Nephron progenitor cell (in vitro differentiated cells): ENCODE measurements at regions not wholly inside any gene's neighbourhood (a gene's known extent, or its start where the extent isn't known, plus 50 kb on each side); places are given as distances from the start of the nearest gene placed in this dataset.
A peak's percentile ranks its signal among the peaks of the same experiment; 100 is the strongest.

Experiments used
- DNase-seq: peaks from one replicate; pipeline ENCODE4 v3.0.0; 2021
- H3K27ac Mint-ChIP-seq: 2 replicates; pipeline ENCODE4 v1.8.0; 2021; ENCODE audit warnings: mild to moderate bottlenecking, moderate library complexity, mixed read lengths
- H3K27me3 Mint-ChIP-seq: 2 replicates; pipeline ENCODE4 v1.8.0; 2021; ENCODE audit warnings: mild to moderate bottlenecking, low read depth, mixed read lengths; ENCODE audit not compliant: poor library complexity
- H3K36me3 Mint-ChIP-seq: 2 replicates; pipeline ENCODE4 v1.8.0; 2021; ENCODE audit warnings: low read depth, mixed read lengths
- H3K4me1 Mint-ChIP-seq: 2 replicates; pipeline ENCODE4 v1.8.0; 2021; ENCODE audit warnings: mixed read lengths
- H3K4me3 Mint-ChIP-seq: 2 replicates; pipeline ENCODE4 v1.8.0; 2021; ENCODE audit warnings: mild to moderate bottlenecking, moderate library complexity, mixed read lengths
- H3K9me3 Mint-ChIP-seq: 2 replicates; pipeline ENCODE4 v1.8.0; 2021; ENCODE audit warnings: mild to moderate bottlenecking, moderate library complexity, mixed read lengths
- TF ChIP-seq, protein P1 (sequence below): fragments of 200-600 bp; sonication (generic); IDR thresholded peaks from 2 replicates; pipeline ENCODE4 v1.5.0; 2021; ENCODE audit warnings: antibody characterized with exemption

DNA sequence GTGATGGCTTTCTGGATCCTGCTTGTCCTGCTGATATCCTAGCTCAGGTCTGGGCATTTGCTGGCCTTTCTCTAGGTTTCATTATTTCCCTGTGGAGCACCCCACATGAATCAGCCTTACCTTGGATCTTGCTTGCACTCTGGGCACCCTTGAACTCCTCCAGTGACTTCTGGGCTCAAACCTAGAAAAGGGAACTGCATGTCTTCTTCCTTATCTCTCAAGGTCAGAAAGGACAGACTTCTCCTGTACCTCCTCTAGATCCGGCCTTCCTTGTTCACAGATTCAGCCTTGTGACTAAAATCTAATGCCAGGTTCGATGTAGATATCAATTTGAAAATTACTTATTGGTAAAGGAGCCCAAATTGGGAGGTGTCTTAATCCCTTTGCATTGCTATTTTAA, 267.9 kb downstream of the PARP8 start:
- TF ChIP-seq, protein P1, sequence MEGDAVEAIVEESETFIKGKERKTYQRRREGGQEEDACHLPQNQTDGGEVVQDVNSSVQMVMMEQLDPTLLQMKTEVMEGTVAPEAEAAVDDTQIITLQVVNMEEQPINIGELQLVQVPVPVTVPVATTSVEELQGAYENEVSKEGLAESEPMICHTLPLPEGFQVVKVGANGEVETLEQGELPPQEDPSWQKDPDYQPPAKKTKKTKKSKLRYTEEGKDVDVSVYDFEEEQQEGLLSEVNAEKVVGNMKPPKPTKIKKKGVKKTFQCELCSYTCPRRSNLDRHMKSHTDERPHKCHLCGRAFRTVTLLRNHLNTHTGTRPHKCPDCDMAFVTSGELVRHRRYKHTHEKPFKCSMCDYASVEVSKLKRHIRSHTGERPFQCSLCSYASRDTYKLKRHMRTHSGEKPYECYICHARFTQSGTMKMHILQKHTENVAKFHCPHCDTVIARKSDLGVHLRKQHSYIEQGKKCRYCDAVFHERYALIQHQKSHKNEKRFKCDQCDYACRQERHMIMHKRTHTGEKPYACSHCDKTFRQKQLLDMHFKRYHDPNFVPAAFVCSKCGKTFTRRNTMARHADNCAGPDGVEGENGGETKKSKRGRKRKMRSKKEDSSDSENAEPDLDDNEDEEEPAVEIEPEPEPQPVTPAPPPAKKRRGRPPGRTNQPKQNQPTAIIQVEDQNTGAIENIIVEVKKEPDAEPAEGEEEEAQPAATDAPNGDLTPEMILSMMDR = no peak
- Mint-ChIP-seq H3K4me3 (no peak overlapping the region), H3K4me1 (no peaks in the 10 kb centered on the region), H3K27me3 (peaks cover 4% of the 10 kb centered on the region), H3K36me3 (no peaks in the 10 kb centered on the region), H3K9me3 (no peaks in the 10 kb centered on the region), H3K27ac (no peak overlapping the region)
- DNase-seq = no peak

DNA sequence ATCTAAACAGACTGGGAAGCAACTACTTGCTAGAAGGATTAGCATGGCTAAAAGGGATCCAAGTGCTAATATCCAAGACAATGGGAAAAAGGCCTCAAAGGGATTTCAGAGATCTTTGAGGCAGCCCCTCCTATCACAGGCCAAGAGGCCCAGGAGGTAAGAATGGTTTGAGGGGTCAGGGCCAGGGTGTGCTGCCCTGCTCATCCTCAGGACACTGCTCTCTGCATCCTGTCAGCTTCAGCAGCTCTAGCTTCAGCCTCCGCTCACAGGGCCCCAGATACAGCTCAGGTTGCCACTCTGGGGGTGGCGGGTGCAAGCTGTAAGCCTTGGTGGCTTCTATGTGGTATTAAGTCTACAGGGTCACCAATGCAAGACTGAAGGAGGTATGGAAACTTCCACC, 278.7 kb downstream of the PARP8 start:
- H3K27ac Mint-ChIP-seq = no peak overlapping the region
- H3K9me3 Mint-ChIP-seq = peaks cover 33% of the 10 kb centered on the region
- no peaks in the 10 kb centered on the region for H3K36me3 Mint-ChIP-seq
- H3K4me3 Mint-ChIP-seq = no peak overlapping the region
- no peaks in the 10 kb centered on the region for H3K4me1 Mint-ChIP-seq
- H3K27me3 Mint-ChIP-seq = no peaks in the 10 kb centered on the region
- DNase-seq = no peak
- TF ChIP-seq, protein P1 = no peak

DNA sequence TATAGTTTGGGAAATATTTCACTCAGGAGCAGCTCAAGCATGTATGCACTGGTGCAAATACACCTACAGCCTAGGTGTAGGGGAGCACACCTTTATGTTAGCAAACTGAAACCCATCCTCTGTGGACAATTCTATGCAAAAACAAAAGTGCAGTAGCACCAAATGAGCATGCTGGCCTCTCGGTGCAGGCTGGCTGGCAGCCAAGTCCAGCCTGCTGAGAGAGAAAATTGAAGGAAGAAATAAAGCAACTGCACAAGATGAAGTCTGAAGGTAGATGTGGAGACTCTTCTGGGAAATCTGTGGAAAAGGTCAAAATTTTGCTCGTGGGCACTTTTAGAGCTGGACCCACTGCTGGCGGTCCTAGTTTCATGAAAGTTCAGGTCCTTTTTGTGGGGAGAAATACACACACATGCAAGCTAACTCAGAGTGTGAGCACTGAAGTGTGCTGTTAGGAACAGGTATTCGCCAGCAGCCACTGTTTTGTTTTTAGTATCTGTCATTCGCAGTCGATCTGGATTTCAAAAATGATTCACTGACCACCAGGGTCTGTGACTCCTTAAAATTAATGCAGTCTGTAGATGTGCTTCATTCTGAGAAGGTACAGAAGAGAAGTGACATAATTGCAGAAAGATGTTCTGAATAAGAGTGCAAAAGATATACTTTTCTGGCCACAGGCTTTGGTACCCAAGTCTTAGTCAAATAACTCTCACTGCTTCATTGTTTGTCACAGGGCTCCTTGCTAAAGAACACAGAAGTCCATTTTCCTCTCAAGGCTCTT, 281.7 kb downstream of the PARP8 start:
- H3K4me1 Mint-ChIP-seq = no peaks in the 10 kb centered on the region
- H3K36me3 Mint-ChIP-seq = no peaks in the 10 kb centered on the region
- H3K9me3 Mint-ChIP-seq = peaks cover 16% of the 10 kb centered on the region
- no peak for DNase-seq
- H3K27me3 Mint-ChIP-seq = no peaks in the 10 kb centered on the region
- TF ChIP-seq, protein P1 = no peak
- no peak overlapping the region for H3K4me3 Mint-ChIP-seq
- no peak overlapping the region for H3K27ac Mint-ChIP-seq

DNA sequence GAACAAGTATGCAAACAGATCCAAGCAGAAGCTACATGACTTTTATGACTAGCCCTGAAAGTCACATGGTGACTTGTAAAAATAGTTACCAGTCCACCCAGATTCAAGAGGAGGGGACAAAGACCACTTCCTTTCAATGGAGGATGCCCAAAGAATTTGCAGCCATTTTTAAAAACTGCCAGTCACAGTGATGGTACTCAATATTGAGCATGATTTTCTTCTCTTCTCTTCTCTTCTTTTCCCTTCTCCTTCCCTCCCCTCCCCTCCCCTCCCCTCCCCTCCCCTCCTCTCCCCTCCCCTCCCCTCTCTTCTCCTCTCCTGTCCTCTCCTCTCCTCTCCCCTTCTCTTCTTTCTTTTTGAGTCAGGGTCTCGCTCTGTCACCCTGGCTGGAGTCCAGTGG, 286.9 kb downstream of the PARP8 start:
- no peaks in the 10 kb centered on the region for H3K9me3 Mint-ChIP-seq
- no peaks in the 10 kb centered on the region for H3K36me3 Mint-ChIP-seq
- TF ChIP-seq, protein P1 = no peak
- DNase-seq = no peak
- peaks cover 1% of the 10 kb centered on the region for H3K4me1 Mint-ChIP-seq
- peaks cover 7% of the 10 kb centered on the region for H3K27me3 Mint-ChIP-seq
- H3K4me3 Mint-ChIP-seq = no peak overlapping the region
- no peak overlapping the region for H3K27ac Mint-ChIP-seq

DNA sequence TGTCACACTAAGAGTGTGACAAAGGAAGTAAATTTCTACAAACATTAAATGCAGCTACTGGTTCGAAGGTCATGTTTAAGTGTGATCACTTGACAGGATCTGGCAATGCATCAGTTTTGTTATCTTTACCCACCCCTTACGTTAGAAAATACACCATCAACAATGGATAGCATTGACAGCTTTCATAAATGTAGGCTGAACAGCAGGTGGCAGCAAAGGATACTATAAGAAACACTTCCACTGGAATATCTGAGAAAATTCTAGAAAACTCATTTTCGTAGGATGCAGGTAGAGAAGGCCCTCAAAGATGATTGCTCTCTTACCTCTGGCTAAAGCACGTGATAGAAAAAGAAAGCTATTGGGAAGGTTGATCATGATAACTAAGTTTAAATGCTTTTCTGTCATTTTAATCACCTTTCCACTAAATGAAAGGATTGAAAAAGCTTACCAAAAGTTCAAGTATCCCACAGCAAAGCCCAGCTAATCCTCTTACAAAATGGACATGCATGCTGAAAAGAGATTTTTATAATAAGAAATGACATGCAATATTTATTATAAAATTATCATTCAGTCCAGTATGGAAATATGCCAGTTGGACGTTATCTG, 292.5 kb downstream of the PARP8 start:
- peak; percentile 29 for DNase-seq
- Mint-ChIP-seq H3K27ac (no peak overlapping the region), H3K4me3 (no peak overlapping the region), H3K9me3 (no peaks in the 10 kb centered on the region), H3K4me1 (peaks cover 16% of the 10 kb centered on the region), H3K27me3 (peaks cover 34% of the 10 kb centered on the region), H3K36me3 (no peaks in the 10 kb centered on the region)
- TF ChIP-seq, protein P1 = peak; percentile 50
